NCI-H526 (cell line): ENCODE measurements at regions not wholly inside any gene's neighbourhood (a gene's known extent, or its start where the extent isn't known, plus 50 kb on each side); places are given as distances from the start of the nearest gene placed in this dataset.

Experiments
- DNase-seq, 2 experiments: peaks; one replicate each; lab custom pipeline; 2025; lab: John Stamatoyannopoulos, UW

- no peak for DNase-seq
These were observed 235.1 kb upstream of the CXCL12 start for GRCh38 chr10:44619975-44620374.

- no peak for DNase-seq
These were observed 242.9 kb upstream of the CXCL12 start for GRCh38 chr10:44627591-44628354.

- no peak for DNase-seq
These were observed 244.0 kb upstream of the CXCL12 start for GRCh38 chr10:44628921-44629320.

GRCh38 chr10:44635176-44635575 is 250.3 kb upstream of the CXCL12 start:
- no peak for DNase-seq

- DNase-seq, result no peak
These were observed 251.7 kb upstream of the CXCL12 start for GRCh38 chr10:44636625-44637024.

GRCh38 chr10:44640429-44640828 is 255.5 kb upstream of the CXCL12 start:
- DNase-seq, result no peak

- no peak for DNase-seq
These were observed 262.6 kb upstream of the CXCL12 start for GRCh38 chr10:44647473-44647872.

- no peak for DNase-seq
These were observed 263.1 kb upstream of the CXCL12 start for GRCh38 chr10:44647877-44648542.

- DNase-seq, result no peak
These were observed 260.2 kb upstream of the TMEM72 start for GRCh38 chr10:44650691-44651661.

GRCh38 chr10:44651834-44652233 is 259.3 kb upstream of the TMEM72 start:
- DNase-seq, result no peak

GRCh38 chr10:44659320-44659719 is 251.8 kb upstream of the TMEM72 start:
- no peak for DNase-seq

- DNase-seq, result no peak
These were observed 250.9 kb upstream of the TMEM72 start for GRCh38 chr10:44660271-44660670.

- DNase-seq, result no peak
These were observed 249.1 kb upstream of the TMEM72 start for GRCh38 chr10:44662051-44662450.

- DNase-seq, result no peak
These were observed 242.8 kb upstream of the TMEM72 start for GRCh38 chr10:44668336-44668735.

- DNase-seq, result no peak
These were observed 239.8 kb upstream of the TMEM72 start for GRCh38 chr10:44671319-44671718.

- DNase-seq, result no peak
These were observed 237.7 kb upstream of the TMEM72 start for GRCh38 chr10:44673245-44673983.

- DNase-seq, result no peak
These were observed 236.4 kb upstream of the TMEM72 start for GRCh38 chr10:44674536-44675386.

- no peak for DNase-seq
These were observed 235.7 kb upstream of the TMEM72 start for GRCh38 chr10:44675387-44675874.

GRCh38 chr10:44680764-44681163 is 230.4 kb upstream of the TMEM72 start:
- DNase-seq, result no peak

GRCh38 chr10:44682507-44682906 is 228.6 kb upstream of the TMEM72 start:
- no peak for DNase-seq

GRCh38 chr10:44684661-44685060 is 226.5 kb upstream of the TMEM72 start:
- DNase-seq, result no peak
